GM12873 (cell line): ENCODE measurements at regions not wholly inside any gene's neighbourhood (a gene's known extent, or its start where the extent isn't known, plus 50 kb on each side); places are given as distances from the start of the nearest gene placed in this dataset.

ENCODE experiments used
- TF ChIP-seq, protein P1 (sequence below): IDR thresholded peaks from 2 replicates; pipeline ENCODE4 v1.5.1; 2012; ENCODE audit warnings: low read depth, mild to moderate bottlenecking, moderate library complexity, low read length, control low read depth; ENCODE audit not compliant: insufficient read depth; ENCODE audit errors: missing control alignments

GRCh38 chr21:22311741-22312462 is 1313.7 kb downstream of the NCAM2 start:
- TF ChIP-seq, protein P1, sequence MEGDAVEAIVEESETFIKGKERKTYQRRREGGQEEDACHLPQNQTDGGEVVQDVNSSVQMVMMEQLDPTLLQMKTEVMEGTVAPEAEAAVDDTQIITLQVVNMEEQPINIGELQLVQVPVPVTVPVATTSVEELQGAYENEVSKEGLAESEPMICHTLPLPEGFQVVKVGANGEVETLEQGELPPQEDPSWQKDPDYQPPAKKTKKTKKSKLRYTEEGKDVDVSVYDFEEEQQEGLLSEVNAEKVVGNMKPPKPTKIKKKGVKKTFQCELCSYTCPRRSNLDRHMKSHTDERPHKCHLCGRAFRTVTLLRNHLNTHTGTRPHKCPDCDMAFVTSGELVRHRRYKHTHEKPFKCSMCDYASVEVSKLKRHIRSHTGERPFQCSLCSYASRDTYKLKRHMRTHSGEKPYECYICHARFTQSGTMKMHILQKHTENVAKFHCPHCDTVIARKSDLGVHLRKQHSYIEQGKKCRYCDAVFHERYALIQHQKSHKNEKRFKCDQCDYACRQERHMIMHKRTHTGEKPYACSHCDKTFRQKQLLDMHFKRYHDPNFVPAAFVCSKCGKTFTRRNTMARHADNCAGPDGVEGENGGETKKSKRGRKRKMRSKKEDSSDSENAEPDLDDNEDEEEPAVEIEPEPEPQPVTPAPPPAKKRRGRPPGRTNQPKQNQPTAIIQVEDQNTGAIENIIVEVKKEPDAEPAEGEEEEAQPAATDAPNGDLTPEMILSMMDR: no peak

GRCh38 chr21:22314963-22315362 is 1316.8 kb downstream of the NCAM2 start:
- TF ChIP-seq, protein P1: no peak

DNA sequence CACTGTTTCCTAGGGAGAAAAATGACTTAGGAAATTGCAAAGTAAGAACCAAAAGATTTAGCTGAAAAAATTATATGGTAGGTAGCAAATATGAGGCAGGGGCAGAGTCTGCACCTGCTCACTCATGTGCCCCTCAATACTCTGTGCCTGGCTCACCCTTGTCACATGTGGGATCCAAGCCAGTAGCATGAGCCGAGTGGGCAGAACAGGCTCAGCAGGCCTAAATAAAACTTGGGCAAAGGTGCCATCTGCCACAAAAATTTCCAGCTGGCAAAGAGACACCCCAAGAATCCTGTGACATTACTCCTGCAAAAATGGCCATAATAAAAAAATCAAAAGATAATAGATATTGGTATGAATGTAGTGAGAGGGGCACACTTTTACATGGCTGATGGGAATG is 1321.2 kb downstream of the NCAM2 start:
- TF ChIP-seq, protein P1: no peak

DNA sequence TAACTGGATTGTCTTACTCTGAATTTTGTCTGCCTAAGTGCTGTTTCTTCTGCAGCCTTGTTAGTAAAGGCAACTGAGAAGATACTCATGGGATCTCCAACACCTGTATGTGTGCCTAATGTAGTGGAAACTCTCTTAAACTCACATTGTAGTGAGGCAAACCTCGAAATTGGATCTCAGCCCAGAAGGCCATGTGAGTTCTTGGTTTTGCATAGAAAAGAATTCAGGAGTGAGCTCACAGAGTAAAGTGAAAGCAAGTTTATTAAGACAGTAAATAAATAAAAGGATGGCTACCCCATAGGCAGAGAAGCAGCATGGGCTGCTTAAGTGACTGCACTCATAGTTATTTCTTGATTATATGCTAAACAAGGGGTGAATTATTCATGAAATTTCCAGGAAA is 1344.7 kb downstream of the NCAM2 start:
- TF ChIP-seq, protein P1: no peak

- TF ChIP-seq, protein P1: no peak
Measured at GRCh38 chr21:22343303-22343702, 1345.1 kb downstream of the NCAM2 start.

DNA sequence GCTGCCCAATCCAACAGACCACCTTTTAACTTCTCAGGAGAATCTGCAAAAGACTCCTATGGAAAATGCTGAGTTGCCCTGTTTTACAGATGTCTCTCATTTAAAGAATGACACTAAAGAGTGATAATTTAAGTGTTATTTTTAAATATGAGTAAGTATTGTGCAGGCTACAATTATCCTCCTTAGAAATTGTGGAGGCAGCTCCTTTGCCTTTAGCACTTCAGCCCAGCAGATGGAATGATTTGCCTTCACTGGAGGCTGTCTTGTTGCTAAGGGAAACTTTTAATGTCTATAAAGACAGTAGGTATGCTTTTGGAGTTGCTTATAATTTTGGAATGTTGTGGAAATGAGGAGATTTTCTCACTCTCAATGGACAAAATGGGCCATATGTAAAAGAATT is 1345.5 kb downstream of the NCAM2 start:
- TF ChIP-seq, protein P1: no peak

GRCh38 chr21:22345624-22346023 is 1347.4 kb downstream of the NCAM2 start:
- TF ChIP-seq, protein P1: no peak
